GM04504 (cell line): ENCODE measurements at regions not wholly inside any gene's neighbourhood (a gene's known extent, or its start where the extent isn't known, plus 50 kb on each side); places are given as distances from the start of the nearest gene placed in this dataset.
"Not testable (repeated sequence)": the region's sequence is repeated elsewhere in the genome, so short reads cannot be mapped to it uniquely, and the experiment has no call there.

Experiments used
- DNase-seq: peaks from one replicate; pipeline ENCODE4 v3.0.0-alpha.2; 2012; ENCODE audit warnings: low read depth

DNA sequence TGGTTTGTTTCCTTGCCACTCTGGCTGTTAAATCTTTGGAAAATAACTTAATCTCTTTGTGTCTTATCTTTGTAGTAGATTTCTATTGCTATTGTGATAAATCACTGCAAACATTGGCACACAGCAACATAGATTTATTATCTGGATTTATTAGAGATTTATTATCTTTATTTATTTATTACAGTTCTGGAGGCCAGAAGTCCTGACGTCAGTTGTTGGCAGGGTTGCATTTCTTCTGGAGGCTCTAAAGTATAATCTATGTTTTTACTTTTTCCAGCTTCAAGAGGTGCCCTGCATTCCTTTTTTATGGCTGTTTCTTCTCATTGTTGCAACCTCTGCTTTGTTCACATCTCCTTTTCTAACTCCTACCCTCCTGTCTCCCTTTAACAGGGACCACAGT is 542.8 kb downstream of the GRXCR1 start:
- DNase-seq: no peak

DNA sequence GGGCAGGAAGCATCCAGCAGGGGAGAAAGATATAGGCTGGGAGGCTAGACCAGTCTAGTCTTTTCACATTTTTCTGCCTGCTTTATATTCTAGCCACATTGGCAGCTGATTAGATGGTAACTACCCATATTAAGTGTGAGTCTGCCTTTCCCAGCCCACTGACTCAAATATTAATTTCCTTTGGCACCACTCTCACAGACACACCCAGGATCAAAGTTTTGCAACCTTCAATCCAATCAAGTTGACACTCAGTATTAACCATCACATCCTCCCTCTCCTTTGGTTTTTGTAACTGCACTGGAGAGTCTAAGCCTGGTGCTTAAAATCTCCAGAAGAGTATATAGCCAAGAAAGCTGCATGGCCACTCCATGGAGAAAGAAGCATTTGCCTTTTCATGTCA is 560.4 kb downstream of the GRXCR1 start:
- DNase-seq: no peak

DNA sequence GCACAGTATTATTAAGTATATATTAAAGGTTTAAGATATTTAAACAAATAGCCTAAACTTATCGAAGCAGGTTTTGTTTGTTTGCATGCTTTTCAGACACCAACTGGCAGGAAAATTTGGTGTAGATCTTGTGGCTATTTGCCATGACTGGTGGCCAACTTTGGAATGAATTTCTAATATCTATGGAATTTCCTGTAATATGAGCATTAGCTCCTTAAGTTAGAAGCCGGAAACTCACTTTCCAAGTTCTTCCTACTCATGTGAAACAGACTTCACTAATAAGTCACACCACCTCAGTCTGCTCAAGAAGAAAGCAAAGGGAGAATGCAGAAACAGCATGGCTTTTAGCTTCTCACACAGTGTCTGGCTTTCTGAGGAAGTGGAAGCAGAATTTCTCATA is 563.9 kb downstream of the GRXCR1 start:
- DNase-seq: peak; percentile 7

DNA sequence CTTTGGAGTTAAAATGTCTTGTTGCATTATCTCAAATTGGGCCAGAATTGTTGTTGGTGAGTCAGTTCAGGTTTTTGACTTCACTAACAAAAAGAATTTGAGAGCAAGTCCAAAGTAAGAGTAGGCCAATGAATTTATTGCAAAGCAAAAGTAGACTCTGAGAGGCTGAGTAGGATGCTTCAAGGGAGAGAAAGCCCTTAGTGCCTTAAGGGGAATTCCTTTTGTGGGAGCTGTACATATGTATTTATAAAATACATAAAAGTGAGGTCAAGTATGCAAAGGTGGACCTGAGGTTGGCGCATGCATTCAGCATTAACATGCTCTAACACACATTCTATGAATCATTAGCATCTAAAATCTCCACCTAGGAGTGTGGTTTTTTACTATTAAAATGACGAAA is 565.4 kb downstream of the GRXCR1 start:
- no peak for DNase-seq

DNA sequence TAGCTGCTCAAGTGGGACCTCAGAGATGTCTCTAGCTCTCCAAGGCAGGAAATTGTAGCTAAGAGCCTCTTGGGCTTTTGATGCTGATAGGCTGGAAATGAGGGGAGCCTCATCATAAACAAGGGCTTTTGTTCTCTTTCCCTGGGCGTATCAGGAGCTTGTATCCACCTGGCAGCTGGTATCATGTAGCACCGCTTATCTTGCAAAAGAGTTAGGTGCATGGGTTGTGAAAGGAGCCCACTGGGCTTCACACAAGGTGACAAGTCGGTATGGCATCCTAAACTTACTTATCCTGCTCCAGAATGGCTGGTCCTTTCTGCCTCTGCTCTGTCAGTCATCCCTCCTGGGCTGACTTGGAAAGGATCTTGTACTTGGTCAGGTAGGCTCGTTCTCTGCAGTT is 565.8 kb downstream of the GRXCR1 start:
- DNase-seq: no peak

DNA sequence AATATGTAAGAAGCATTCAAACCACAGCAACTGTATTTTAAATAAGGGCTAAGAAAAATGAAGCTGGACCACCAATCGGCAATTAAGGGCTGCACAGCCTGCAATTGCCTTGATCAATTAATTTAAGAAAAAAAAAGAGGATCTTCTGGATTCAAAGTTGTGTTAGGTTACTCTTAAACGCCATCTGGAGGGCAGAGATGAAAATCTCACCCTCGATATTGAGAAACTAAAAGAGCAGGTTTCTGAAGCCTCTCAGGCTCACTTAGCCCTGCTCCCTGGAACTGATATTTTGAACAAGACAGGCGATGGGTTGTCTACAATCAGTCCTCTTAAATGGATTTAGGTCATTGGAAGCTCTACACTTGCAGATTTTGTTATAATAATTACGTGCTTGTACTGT is 579.4 kb downstream of the GRXCR1 start:
- no peak for DNase-seq

DNA sequence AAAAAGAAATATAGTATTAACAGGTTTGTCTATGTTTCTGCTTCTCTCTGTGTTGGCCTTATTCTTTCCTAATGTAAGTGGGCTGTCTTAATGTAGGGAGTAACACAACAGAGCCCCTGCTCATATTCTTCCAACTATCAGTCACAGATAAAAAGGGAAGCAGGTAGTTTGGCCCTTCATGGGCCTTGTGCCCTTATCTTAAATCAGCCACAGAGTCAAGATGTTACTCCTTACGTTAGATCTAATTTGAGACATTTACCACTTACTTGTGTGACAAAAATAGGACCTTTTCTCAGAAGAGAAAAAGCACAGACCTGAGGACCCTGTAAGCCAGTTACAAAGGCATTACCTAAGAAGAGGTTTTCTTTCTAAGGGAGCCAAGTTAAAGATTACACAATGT is 589.0 kb downstream of the GRXCR1 start:
- DNase-seq: no peak

DNA sequence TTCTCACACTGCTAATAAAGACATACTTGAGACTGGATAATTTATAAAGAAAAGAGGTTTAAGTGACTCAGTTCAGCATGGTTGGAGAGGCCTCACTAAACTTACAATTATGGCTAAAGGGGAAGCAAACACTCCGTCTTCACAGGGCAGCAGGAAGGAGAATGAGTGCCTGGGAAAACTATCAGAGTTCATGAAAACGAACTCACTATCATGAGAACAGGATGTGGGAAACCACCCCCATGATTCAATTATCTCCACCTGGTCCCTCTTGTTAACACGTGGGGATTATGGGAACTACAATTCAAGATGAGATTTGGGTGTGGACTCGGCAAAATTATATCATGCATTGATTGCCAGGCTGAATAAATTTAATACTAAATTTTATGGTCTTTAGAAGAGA is 592.7 kb downstream of the GRXCR1 start:
- no peak for DNase-seq

DNA sequence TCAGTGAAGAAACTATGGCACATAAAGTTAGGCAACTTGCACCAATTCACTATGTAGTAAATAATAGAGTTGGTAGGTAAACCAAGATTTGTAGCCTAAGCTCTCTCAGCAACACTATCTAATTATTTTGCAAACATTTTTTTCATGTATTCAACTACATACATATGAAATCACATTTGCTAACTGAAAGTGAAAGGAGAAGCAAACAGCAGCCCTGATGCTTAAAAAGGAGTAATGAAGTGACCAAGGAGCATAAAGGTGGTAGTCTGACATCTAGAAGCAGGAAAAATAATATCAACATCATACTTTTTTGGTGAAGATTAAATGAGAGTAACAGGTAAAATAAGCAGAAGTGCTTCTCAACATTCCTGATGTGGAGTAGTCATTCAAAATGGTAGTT is 603.7 kb downstream of the GRXCR1 start:
- no peak for DNase-seq

DNA sequence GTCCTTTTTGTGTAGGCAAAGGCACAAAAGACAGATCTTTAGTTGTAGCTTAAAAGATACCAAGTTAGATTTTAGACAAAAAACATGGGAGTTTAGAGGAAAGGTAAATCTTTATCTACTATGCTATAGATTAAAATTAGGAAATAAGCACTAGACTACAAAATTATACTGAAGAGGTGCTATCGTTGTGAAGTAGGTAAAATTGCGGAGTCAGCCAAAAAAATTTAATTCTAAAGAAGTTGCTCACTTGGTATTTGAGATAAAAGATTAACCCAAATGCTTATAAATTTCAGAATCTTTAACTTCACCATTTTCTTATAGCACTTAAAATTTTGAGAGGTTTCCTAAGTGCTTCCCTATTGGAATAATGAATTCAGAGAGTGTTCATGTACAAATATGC is 604.1 kb downstream of the GRXCR1 start:
- DNase-seq: no peak

DNA sequence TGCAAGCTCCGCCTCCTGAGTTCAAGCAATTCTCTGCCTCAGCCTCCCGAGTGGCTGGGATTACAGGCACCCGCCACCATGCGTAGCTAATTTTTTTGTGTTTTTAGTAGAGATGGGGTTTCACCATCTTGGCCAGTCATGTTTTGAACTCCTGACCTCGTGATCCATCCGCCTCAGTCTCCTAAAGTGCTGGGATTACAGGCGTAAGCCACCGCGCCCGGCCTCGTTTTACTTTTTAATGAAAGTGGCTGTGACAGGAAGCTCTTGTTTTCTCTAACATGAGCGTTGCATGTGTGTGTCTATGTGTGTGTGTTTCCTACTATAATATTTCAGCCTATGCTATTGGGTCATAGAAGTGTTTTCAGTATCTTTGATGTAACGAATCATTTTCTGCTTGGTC is 613.3 kb downstream of the GRXCR1 start:
- not testable (repeated sequence) for DNase-seq

DNA sequence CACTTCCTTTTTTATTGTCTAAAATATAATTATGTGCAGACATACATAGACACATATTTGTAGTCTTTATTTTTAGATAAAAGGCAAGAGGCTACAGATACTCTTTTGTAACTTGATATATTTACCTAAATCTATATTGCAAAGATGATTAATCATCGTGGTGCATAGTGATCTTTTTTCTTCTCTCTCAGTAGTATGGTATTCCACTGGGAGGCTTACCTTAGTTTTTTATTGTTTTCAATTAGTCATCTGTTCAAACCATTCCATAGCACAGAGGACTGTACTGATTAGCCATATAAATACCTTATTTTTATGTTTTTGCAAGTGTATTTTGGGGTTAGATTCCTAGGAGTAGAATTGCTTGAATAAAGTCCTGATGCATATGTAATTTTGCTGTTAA is 619.7 kb downstream of the GRXCR1 start:
- no peak for DNase-seq

DNA sequence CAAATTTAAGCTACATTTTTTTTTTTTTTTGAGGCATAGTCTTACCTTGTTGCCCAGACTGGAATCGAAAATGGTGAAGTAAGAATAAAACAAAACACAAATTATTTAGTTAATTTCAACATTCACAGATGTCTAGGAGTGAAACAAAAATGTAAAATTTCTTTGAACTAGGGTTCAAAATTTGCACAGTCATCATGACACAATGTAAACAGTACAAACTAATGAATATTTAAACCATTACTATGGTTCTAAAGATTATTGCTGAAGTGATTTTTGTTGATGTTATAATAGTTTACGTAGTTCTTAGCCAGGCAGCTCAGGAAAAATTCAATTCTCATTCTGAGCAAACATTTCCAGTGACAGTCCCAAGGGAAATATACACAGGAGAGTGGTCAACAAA is 633.1 kb downstream of the GRXCR1 start:
- DNase-seq: no peak

DNA sequence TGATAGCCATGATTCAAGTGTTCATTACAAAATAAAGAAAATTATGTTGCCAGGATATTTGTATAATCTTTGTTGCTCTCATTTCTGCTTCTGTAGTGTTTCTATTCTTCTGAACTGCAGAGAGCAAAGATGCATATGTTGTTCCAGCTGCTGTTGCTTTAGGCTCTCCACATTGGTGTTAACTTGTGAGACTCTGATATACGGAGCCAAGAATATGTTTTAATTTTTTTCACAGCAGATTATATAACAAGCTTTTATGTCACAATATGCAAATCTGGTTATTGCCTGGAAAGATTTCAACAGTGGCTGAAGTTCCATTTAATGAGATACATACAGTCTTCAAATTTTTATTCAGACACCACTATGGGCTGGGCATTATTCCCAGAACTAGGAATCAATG is 655.0 kb downstream of the GRXCR1 start:
- no peak for DNase-seq

DNA sequence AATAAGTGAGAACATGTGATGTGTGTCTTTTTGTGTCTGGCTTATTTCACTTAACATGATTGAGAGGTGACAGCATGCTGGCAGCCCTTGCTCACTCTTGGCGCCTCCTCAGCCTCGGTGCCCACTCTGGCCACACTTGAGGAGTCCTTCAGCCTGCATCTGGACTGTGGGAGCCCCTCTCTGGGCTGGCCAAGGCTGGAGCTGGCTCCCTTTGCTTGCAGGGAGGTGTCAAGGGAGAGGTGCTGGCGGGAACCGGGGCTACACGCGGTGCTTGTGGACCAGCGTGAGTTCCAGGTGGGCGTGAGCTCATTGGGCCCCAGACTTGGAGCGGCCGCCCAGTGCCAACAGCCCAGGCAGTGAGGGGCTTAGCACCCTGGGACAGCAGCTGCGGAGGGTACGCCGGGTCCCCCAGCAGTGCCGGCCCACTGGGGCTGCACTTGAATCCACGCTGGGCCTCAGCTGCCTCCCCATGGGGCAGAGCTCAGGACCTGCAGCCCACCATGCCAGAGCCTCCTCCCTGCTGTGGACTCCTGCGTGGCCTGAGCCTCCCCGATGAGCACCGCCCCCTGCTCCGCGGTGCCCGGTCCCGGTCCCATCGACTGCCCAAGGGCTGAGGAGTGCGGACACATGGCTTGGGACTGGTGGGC is 658.6 kb downstream of the GRXCR1 start:
- no peak for DNase-seq

DNA sequence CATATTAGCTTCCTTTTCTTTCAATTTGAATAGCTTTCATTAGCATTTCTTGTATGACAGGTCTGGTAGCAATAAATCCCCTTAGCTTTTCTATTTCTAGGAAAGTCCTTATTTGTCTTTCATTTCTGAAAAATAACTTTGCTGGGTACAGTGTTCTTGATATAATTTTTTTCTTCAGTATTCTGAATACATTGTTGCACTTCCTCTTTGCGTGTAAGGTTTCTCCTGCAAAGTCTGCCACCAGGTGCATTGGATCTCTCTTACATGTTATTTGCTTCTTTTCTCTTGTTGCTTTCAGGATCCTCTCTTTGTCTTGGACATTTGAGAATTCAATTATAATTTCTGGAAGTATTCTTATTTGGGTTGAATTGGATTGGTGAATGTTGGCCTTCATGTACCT is 663.7 kb downstream of the GRXCR1 start:
- no peak for DNase-seq

DNA sequence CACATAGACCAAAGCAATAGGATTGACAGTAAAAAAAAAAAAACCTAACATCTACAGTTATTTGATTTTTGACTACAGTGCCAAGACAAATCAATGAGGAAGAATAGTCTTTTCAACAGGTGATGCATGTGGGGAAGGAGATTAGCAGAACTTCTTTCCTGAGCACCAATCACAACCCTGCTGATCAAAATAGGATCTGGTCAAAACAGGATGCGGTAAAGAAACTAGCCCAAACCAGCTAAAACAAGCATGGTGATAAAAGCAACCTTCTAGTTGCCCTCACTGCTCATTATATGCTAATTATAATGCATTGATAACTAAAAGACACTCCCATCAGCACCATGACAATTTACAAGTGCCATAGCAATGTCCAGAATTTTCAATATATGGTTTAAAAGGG is 667.5 kb downstream of the GRXCR1 start:
- DNase-seq: no peak

DNA sequence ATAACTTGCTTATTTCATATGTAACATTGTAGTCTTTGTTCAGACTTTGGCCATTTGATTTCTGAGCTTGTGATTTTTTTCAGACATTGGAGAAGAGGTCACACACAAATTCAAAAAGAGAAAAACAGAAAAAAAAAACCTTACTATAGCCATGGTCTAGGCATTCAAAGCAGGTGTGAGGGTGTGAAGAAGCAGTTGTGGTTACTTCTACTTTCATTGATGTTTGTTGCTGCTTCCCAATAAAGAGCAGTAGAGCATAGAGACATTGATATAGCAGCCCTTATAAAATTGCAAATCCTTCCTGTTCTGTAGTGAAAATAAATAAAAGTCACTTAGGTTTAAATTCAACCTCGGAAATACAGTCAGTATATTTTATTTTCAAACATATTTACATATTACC is 671.6 kb downstream of the GRXCR1 start:
- no peak for DNase-seq

DNA sequence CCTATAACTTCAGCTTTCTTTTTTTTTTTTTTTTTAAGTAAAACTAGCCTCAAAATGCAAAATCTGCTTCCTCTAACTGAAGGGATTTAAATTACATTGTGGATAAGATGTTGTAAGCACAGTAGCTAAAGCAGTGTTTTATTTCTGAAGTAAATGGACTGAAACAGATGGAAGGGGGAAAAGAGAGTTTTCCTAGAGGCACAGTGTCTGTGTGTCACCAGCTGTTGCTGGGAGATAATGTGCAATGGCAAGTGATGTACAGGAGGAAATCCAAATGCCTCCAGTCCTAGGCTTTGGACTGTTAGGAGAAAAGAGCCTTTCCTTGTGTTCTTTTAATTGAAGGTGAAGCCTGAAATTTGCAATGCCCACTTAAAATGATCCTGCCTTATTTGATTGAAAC is 672.1 kb downstream of the GRXCR1 start:
- DNase-seq: no peak

DNA sequence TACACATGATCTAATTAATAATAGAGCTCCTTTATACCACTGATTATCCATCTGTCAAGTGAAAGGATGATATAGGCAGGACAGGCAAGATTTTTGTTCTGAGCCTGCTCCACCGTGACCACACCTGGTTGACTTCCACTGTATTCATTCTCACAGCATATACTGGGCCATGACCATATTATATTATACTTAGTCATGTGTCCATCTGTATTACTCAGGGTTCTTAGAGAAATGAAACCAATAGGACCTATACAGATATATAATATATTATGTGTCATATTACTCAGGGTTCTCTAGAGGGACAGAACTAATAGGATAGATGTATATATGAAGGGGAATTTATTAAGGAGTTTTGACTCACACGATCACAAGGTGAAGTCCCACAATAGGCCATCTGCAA is 675.1 kb downstream of the GRXCR1 start:
- DNase-seq: no peak

DNA sequence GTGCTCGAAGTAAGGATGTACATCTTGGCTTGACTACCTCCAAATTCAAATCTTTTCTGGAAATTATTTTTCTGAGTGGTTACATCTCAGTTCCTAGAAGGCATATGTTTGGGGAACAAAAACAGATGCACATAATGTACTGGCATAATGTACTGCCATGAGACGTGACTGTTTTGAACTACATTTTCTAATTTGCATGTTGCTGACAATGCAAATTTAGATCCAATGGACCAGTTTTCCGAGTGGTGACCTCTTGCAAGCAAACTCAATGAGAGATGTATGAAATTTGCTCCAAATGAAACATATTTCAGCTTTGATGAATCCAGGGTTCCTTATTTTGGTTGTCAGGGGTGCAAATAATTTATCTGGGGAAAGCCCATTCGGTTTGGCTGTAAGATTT is 694.3 kb downstream of the GRXCR1 start:
- DNase-seq: no peak

DNA sequence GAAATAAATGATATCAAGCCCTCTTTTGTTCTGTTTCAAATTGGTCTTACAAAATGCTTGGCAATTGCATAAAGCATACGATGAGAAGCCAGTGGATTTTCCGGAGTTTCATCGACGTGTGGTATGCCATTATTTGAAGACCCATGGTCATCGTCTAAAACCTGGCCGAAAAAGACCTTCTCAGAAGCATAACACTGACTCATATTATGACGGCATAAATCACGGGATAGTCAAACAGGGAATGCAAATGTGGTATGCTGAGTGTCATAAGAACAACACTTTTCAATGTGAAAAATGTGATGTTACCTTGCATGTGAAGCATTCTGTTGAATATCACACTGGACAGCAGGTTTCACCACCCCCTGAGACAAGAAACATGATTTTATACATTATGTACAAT is 695.2 kb downstream of the GRXCR1 start:
- no peak for DNase-seq

DNA sequence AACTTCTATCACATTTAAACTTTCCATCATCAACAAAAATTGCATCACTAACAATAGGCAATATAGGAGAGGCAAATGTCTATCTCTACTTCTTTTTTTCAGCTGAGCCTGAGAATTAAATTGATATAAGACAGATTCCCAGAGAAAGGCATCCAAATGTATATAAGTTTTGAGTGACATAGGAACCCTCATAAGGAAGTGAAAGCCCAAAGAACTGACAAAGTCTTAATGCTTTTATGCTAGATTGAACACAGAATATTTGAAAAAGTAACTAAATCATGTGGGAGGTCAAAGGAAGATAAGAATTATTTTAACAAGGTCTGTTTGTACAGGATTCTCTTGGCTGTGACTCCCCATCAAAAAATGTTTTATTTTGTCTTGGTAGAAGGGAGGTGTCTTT is 714.9 kb downstream of the GRXCR1 start:
- no peak for DNase-seq

DNA sequence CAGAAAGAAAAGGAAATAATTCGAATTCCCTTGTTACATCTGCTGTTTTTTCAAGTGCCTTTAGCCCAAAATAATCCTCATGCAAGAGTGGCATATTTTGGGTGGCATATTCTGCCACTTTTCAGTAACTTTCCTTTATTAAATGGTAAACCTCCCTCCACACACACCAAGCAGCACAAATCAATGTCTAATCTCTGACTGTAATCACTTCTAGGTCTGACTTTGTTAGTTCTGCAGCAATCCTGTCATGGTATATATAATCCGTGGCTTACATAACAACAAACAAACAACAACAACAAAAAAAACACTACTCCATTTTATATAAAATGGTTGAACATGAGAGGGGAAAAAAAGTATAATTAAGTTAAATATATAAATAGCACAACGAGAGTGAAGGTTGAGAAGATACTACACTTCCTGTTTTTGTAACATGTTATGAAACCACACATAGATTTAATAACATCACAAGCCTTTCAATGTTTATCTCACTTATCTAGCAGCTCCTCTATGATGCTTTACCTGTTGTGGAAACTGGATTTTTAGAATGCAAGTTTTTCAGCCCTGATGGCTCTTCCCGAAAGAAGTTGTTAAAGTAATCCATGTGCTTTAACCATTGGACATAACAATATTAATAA is 715.4 kb downstream of the GRXCR1 start:
- DNase-seq: no peak
